ENCODE measurements at regions not wholly inside any gene's neighbourhood (a gene's known extent, or its start where the extent isn't known, plus 50 kb on each side); places are given as distances from the start of the nearest gene placed in this dataset.

DNA sequence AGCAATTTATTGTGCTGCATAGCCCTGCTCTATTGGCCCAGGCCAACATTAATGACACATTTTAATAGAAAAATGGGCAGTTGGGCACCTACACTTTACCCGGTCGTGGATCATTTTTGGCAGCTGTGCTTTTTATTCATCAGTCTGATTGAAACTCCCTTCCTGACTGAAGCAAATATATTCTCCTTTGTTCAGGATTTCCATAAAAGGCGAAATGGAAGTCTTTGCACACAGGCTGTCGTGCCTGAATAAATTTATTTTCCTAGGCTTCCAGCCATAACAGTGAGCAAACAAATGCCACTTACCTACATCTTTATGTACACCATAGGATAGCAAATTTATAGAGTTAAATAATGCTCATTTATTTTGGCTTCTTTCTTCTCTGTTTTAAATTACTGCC is 480.7 kb upstream of the DCN start:
- TF ChIP-seq GATA3 (IDR thresholded peaks at IDR 0.05; ENCODE audit: low read depth, low read length): no peak
- TF ChIP-seq GATA2 (IDR thresholded peaks at IDR 0.05; ENCODE audit: low read depth, low read length): no peak
